ENCODE measurements at regions not wholly inside any gene's neighbourhood (a gene's known extent, or its start where the extent isn't known, plus 50 kb on each side); places are given as distances from the start of the nearest gene placed in this dataset.

- ATAC-seq (replicated peaks) = no peak
Measured at GRCh38 chr12:59193476-59194050, 273.3 kb upstream of the LRIG3 start.

GRCh38 chr12:59191372-59191771 lies 271.1 kb upstream of the LRIG3 start:
- no peaks in the 10 kb centered on the region for H3K27me3 Mint-ChIP-seq

More at GRCh38 chr12:59193476-59194050, 273.3 kb upstream of the LRIG3 start:
- Mint-ChIP-seq H3K4me1 (no peaks in the 10 kb centered on the region), H3K9me3 (peaks cover 3 to 9% of the 10 kb centered on the region in 2 donors), H3K27ac (no peak overlapping the region), H3K27me3 (no peaks in the 10 kb centered on the region), H3K36me3 (no peaks in the 10 kb centered on the region), H3K4me3 (no peak overlapping the region)
- DNase-seq = no peak

GRCh38 chr12:59186451-59186850 lies 266.1 kb upstream of the LRIG3 start:
- ATAC-seq (replicated peaks) (no peak), DNase-seq (no peak)
- no peaks in the 10 kb centered on the region for H3K27me3 Mint-ChIP-seq
- H3K27ac Mint-ChIP-seq = no peak overlapping the region
- no peak overlapping the region for H3K4me3 Mint-ChIP-seq
- H3K9me3 Mint-ChIP-seq = no peaks in the 10 kb centered on the region
- no peaks in the 10 kb centered on the region for H3K36me3 Mint-ChIP-seq
- H3K4me1 Mint-ChIP-seq = no peaks in the 10 kb centered on the region

More at GRCh38 chr12:59191372-59191771, 271.1 kb upstream of the LRIG3 start:
- Mint-ChIP-seq H3K4me1 (no peaks in the 10 kb centered on the region), H3K9me3 (peaks cover 3 to 9% of the 10 kb centered on the region in 2 donors), H3K4me3 (no peak overlapping the region), H3K27ac (no peak overlapping the region), H3K36me3 (no peaks in the 10 kb centered on the region)
- no peak for DNase-seq
- ATAC-seq (replicated peaks) = no peak

GRCh38 chr12:59185295-59185694 lies 265.0 kb upstream of the LRIG3 start:
- no peak for DNase-seq
- H3K9me3 Mint-ChIP-seq = no peaks in the 10 kb centered on the region
- no peak overlapping the region for H3K27ac Mint-ChIP-seq
- H3K36me3 Mint-ChIP-seq = no peaks in the 10 kb centered on the region
- no peak overlapping the region for H3K4me3 Mint-ChIP-seq
- H3K27me3 Mint-ChIP-seq = no peaks in the 10 kb centered on the region
- no peak for ATAC-seq (replicated peaks)
- no peaks in the 10 kb centered on the region for H3K4me1 Mint-ChIP-seq

GRCh38 chr12:59182658-59183455 lies 262.6 kb upstream of the LRIG3 start:
- no peak for DNase-seq
- Mint-ChIP-seq H3K4me3 (no peak overlapping the region), H3K27me3 (no peaks in the 10 kb centered on the region), H3K36me3 (no peaks in the 10 kb centered on the region), H3K4me1 (no peaks in the 10 kb centered on the region), H3K9me3 (no peaks in the 10 kb centered on the region), H3K27ac (no peak overlapping the region)
- ATAC-seq (replicated peaks) = no peak

GRCh38 chr12:59182191-59182590 lies 261.9 kb upstream of the LRIG3 start:
- no peaks in the 10 kb centered on the region for H3K9me3 Mint-ChIP-seq
- H3K4me1 Mint-ChIP-seq = no peaks in the 10 kb centered on the region
- no peaks in the 10 kb centered on the region for H3K27me3 Mint-ChIP-seq
- DNase-seq = no peak
- no peaks in the 10 kb centered on the region for H3K36me3 Mint-ChIP-seq
- no peak overlapping the region for H3K27ac Mint-ChIP-seq
- peak; percentile 54 to 56 for ATAC-seq (replicated peaks)
- H3K4me3 Mint-ChIP-seq = no peak overlapping the region

GRCh38 chr12:59181196-59181777 lies 261.0 kb upstream of the LRIG3 start:
- Mint-ChIP-seq H3K4me3 (no peak overlapping the region), H3K27ac (no peak overlapping the region), H3K27me3 (no peaks in the 10 kb centered on the region), H3K36me3 (no peaks in the 10 kb centered on the region), H3K9me3 (no peaks in the 10 kb centered on the region), H3K4me1 (no peaks in the 10 kb centered on the region)
- ATAC-seq (replicated peaks) (no peak), DNase-seq (no peak)

- Mint-ChIP-seq H3K36me3 (no peaks in the 10 kb centered on the region), H3K27ac (no peak overlapping the region), H3K4me1 (no peaks in the 10 kb centered on the region), H3K4me3 (no peak overlapping the region), H3K9me3 (no peaks in the 10 kb centered on the region), H3K27me3 (no peaks in the 10 kb centered on the region)
- no peak for DNase-seq
- ATAC-seq (replicated peaks) = no peak
Measured at GRCh38 chr12:59179231-59179630, 258.9 kb upstream of the LRIG3 start.

GRCh38 chr12:59173695-59174094 lies 253.4 kb upstream of the LRIG3 start:
- H3K27ac Mint-ChIP-seq = no peak overlapping the region
- no peaks in the 10 kb centered on the region for H3K9me3 Mint-ChIP-seq
- H3K4me1 Mint-ChIP-seq = no peaks in the 10 kb centered on the region

GRCh38 chr12:59168647-59169046 lies 248.3 kb upstream of the LRIG3 start:
- no peaks in the 10 kb centered on the region for H3K9me3 Mint-ChIP-seq
- ATAC-seq (replicated peaks) = no peak
- H3K27ac Mint-ChIP-seq = no peak overlapping the region
- H3K27me3 Mint-ChIP-seq = peaks cover 0 to 14% of the 10 kb centered on the region in 2 donors
- no peak for DNase-seq
- H3K36me3 Mint-ChIP-seq = no peaks in the 10 kb centered on the region
- H3K4me3 Mint-ChIP-seq = no peak overlapping the region
- H3K4me1 Mint-ChIP-seq = no peaks in the 10 kb centered on the region

More at GRCh38 chr12:59173695-59174094, 253.4 kb upstream of the LRIG3 start:
- Mint-ChIP-seq H3K36me3 (no peaks in the 10 kb centered on the region), H3K27me3 (no peaks in the 10 kb centered on the region), H3K4me3 (no peak overlapping the region)
- ATAC-seq (replicated peaks) (no peak), DNase-seq (no peak)

- Mint-ChIP-seq H3K9me3 (peaks cover 0 to 4% of the 10 kb centered on the region in 2 donors), H3K36me3 (no peaks in the 10 kb centered on the region), H3K27ac (no peak overlapping the region), H3K4me3 (no peak overlapping the region), H3K27me3 (peaks cover 0 to 14% of the 10 kb centered on the region in 2 donors), H3K4me1 (no peaks in the 10 kb centered on the region)
- DNase-seq = no peak
- no peak for ATAC-seq (replicated peaks)
Measured at GRCh38 chr12:59166457-59166856, 246.2 kb upstream of the LRIG3 start.

GRCh38 chr12:59164991-59165718 lies 244.9 kb upstream of the LRIG3 start:
- Mint-ChIP-seq H3K4me3 (no peak overlapping the region), H3K9me3 (peaks cover 0 to 4% of the 10 kb centered on the region in 2 donors), H3K36me3 (no peaks in the 10 kb centered on the region), H3K27ac (no peak overlapping the region), H3K27me3 (peaks cover 0 to 14% of the 10 kb centered on the region in 2 donors), H3K4me1 (no peaks in the 10 kb centered on the region)
- DNase-seq (no peak), ATAC-seq (replicated peaks) (no peak)

- no peaks in the 10 kb centered on the region for H3K36me3 Mint-ChIP-seq
- H3K27me3 Mint-ChIP-seq = peaks cover 0 to 14% of the 10 kb centered on the region in 2 donors
- ATAC-seq (replicated peaks) (no peak), DNase-seq (no peak)
- H3K4me1 Mint-ChIP-seq = no peaks in the 10 kb centered on the region
- H3K27ac Mint-ChIP-seq = no peak overlapping the region
- H3K4me3 Mint-ChIP-seq = no peak overlapping the region
- peaks cover 0 to 4% of the 10 kb centered on the region in 2 donors for H3K9me3 Mint-ChIP-seq
Measured at GRCh38 chr12:59164226-59164625, 243.9 kb upstream of the LRIG3 start.

- Mint-ChIP-seq H3K27me3 (no peaks in the 10 kb centered on the region), H3K27ac (no peak overlapping the region), H3K4me3 (no peak overlapping the region), H3K36me3 (no peaks in the 10 kb centered on the region), H3K9me3 (peaks cover 2 to 8% of the 10 kb centered on the region in 2 donors), H3K4me1 (no peaks in the 10 kb centered on the region)
- ATAC-seq (replicated peaks) (no peak), DNase-seq (no peak)
Measured at GRCh38 chr12:59158681-59159080, 238.4 kb upstream of the LRIG3 start.

All from stimulated activated naive B cell treated with anti-CD40 and anti-IgM and Interleukin-4, amounts not matched to agents 10 μg/mL and 1 μg/mL and 100 μg/mL, for 72 hours (primary cell).